PC-9 (cell line): ENCODE measurements at regions not wholly inside any gene's neighbourhood (a gene's known extent, or its start where the extent isn't known, plus 50 kb on each side); places are given as distances from the start of the nearest gene placed in this dataset.

Source experiments
- BruUV-seq: library from RNA; stranded (reverse); fragments of 400-500 nt; replicated peaks from 2 replicates; lab custom pipeline; 2021; lab: Mats Ljungman, UMichigan
- CTCF ChIA-PET: fragments of 300-600 bp; sonication (Branson Sonifier 250); formaldehyde crosslinking; loops from one replicate; lab custom pipeline; 2022; ENCODE audit warnings: antibody characterized with exemption; lab: Charles Lee
- POLR2A ChIA-PET: fragments of 300-600 bp; sonication (Branson Sonifier 250); formaldehyde crosslinking; loops from one replicate; lab custom pipeline; 2022; ENCODE audit warnings: antibody characterized with exemption; ENCODE audit not compliant: unreplicated experiment; lab: Charles Lee
- DNase-seq, 2 experiments: peaks; one replicate each; pipeline versions ENCODE4 v3.0.0 to v3.0.0-alpha.2; 2015 to 2022; ENCODE audit warnings: mixed read lengths in 1 of 2
- H2AFZ ChIP-seq: fragments of 200-600 bp; sonication (generic); 2 replicates; pipeline ENCODE4 v1.8.1; 2017; ENCODE audit warnings: antibody characterized with exemption
- H3F3A ChIP-seq: fragments of 200-600 bp; sonication (generic); 2 replicates; pipeline ENCODE4 v1.8.1; 2017; ENCODE audit warnings: antibody characterized with exemption, mild to moderate bottlenecking, low read depth; ENCODE audit not compliant: insufficient read depth
- H3K27ac ChIP-seq: fragments of 200-600 bp; sonication (generic); 2 replicates; pipeline ENCODE4 v1.6.1; 2016; ENCODE audit warnings: mixed run types
- H3K27me3 ChIP-seq: fragments of 200-600 bp; sonication (generic); 2 replicates; pipeline ENCODE4 v1.6.1; 2016; ENCODE audit warnings: low read depth, mixed run types; ENCODE audit not compliant: insufficient read depth
- H3K36me3 ChIP-seq: fragments of 200-600 bp; sonication (generic); 2 replicates; pipeline ENCODE4 v1.6.1; 2016; ENCODE audit warnings: low read depth, mixed run types
- H3K4me1 ChIP-seq: fragments of 200-600 bp; sonication (generic); replicated peaks from 2 replicates; pipeline ENCODE4 v1.6.1; 2016; ENCODE audit warnings: mixed run types; ENCODE audit not compliant: insufficient read depth
- H3K4me2 ChIP-seq: fragments of 200-600 bp; sonication (generic); 2 replicates; pipeline ENCODE4 v1.6.1; 2017; ENCODE audit warnings: mixed run types
- H3K4me3 ChIP-seq: fragments of 200-600 bp; sonication (generic); 2 replicates; pipeline ENCODE4 v1.6.1; 2016; ENCODE audit warnings: mixed run types
- H3K79me2 ChIP-seq: fragments of 200-600 bp; sonication (generic); 2 replicates; pipeline ENCODE4 v1.6.1; 2017; ENCODE audit warnings: low read depth, mixed run types
- H3K9me2 ChIP-seq: fragments of 200-600 bp; sonication (generic); 2 replicates; pipeline ENCODE4 v1.8.1; 2017; ENCODE audit warnings: mild to moderate bottlenecking; ENCODE audit not compliant: insufficient read depth
- H3K9me3 ChIP-seq: fragments of 200-600 bp; sonication (generic); 2 replicates; pipeline ENCODE4 v1.8.1; 2016; ENCODE audit warnings: low read depth; ENCODE audit not compliant: insufficient read depth
- H4K20me1 ChIP-seq: fragments of 200-600 bp; sonication (generic); 2 replicates; pipeline ENCODE4 v1.8.1; 2017; ENCODE audit not compliant: insufficient read depth
- EZH2 ChIP-seq: fragments of 200-600 bp; sonication (generic); IDR thresholded peaks from 2 replicates; pipeline ENCODE4 v1.8.0; 2017; ENCODE audit warnings: antibody characterized with exemption, low read depth
- intact Hi-C: fragments of 100-400 bp; cut with micrococcal nuclease; formaldehyde crosslinking; loops from one replicate; pipeline ENCODE4 v1.10.0; 2022; ENCODE audit not compliant: unreplicated experiment
- TF ChIP-seq, protein P1 (sequence below): fragments of 200-600 bp; sonication (generic); conservative IDR thresholded peaks from 2 replicates; pipeline ENCODE4 v1.6.1; 2017; ENCODE audit warnings: mixed run types, antibody characterized with exemption, mild to moderate bottlenecking, moderate library complexity

DNA sequence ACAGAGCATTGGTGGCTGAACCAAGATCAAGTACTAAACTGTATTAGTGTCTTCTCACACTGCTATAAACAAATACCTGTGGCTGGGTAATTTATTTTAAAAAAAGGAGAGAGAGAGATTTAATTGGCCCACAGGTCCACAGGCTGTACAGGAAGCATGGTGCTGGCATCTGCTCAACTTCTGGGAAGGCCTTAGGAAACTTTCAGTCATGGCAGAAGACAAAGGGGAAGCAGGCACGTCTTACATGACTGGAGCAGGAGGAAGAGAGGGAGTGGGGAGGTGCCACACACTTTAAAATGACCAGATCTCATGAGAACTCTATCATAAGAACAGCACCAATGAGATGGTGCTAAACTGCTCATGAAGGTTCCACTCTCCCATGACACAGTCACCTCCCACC lies 95.2 kb upstream of the JCAD start:
- Histone ChIP-seq H3K4me3 (no peak overlapping the region), H3K27me3 (no peaks in the 10 kb centered on the region), H3K79me2 (no peaks in the 10 kb centered on the region), H3K27ac (no peak overlapping the region), H3K4me2 (no peak overlapping the region), H3F3A (peaks cover 3% of the 10 kb centered on the region; the same call in 1 of the 2 replicates), H4K20me1 (no peaks in the 10 kb centered on the region), H3K36me3 (no peaks in the 10 kb centered on the region), H3K9me3 (no peaks in the 10 kb centered on the region), H3K4me1 (peaks cover 11% of the 10 kb centered on the region), H2AFZ (no peak overlapping the region), H3K9me2 (no peaks in the 10 kb centered on the region)
- no peak for DNase-seq
- TF ChIP-seq, protein P1, sequence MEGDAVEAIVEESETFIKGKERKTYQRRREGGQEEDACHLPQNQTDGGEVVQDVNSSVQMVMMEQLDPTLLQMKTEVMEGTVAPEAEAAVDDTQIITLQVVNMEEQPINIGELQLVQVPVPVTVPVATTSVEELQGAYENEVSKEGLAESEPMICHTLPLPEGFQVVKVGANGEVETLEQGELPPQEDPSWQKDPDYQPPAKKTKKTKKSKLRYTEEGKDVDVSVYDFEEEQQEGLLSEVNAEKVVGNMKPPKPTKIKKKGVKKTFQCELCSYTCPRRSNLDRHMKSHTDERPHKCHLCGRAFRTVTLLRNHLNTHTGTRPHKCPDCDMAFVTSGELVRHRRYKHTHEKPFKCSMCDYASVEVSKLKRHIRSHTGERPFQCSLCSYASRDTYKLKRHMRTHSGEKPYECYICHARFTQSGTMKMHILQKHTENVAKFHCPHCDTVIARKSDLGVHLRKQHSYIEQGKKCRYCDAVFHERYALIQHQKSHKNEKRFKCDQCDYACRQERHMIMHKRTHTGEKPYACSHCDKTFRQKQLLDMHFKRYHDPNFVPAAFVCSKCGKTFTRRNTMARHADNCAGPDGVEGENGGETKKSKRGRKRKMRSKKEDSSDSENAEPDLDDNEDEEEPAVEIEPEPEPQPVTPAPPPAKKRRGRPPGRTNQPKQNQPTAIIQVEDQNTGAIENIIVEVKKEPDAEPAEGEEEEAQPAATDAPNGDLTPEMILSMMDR = no peak
- TF ChIP-seq EZH2 = no peak
- intact Hi-C loops = loop anchor here (5.0 kb wide), 1 partner anchor 57 kb away; no protein-coding TSS in a partner anchor
- no TSS peak for BruUV-seq
- POLR2A ChIA-PET = no interaction called here
- CTCF ChIA-PET = no interaction called here

DNA sequence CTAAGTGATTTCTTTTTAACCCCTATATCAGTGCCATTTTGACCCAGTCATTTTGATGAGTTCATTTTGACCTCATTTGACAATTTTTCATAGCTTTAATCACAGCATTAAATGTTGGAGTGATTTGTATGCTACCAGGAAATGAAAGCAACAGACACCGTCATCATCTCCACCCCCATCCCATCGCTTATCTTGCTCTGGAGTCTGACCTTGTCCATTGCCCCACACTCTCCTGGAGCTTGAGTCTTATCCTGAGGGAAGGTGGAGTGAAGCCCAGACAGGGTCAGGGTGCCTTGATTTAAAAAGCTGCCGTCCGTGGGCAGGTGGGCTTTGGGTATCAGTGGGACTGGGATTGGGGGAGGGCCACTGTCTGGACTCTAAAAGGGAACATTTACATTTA lies 94.7 kb upstream of the JCAD start:
- Histone ChIP-seq H3K36me3 (no peaks in the 10 kb centered on the region), H3K4me2 (no peak overlapping the region), H4K20me1 (no peaks in the 10 kb centered on the region), H3K27ac (no peak overlapping the region), H3K4me3 (no peak overlapping the region), H3K79me2 (no peaks in the 10 kb centered on the region), H3F3A (peaks cover 3% of the 10 kb centered on the region; the same call in 1 of the 2 replicates), H3K9me2 (no peaks in the 10 kb centered on the region), H3K4me1 (peaks cover 11% of the 10 kb centered on the region), H2AFZ (no peak overlapping the region), H3K27me3 (no peaks in the 10 kb centered on the region), H3K9me3 (no peaks in the 10 kb centered on the region)
- TF ChIP-seq EZH2 = no peak
- TF ChIP-seq, protein P1 = no peak
- ChIA-PET POLR2A (interaction anchor here (0.6 kb wide), 1 partner anchor 435 kb away, joined by 3 read pairs; no protein-coding TSS in a partner anchor), CTCF (interaction anchor here (0.9 kb wide), 1 partner anchor 9 kb away, joined by 4 read pairs; no protein-coding TSS in a partner anchor)
- no TSS peak for BruUV-seq
- intact Hi-C loops = loop anchor here (5.0 kb wide), 1 partner anchor 57 kb away; no protein-coding TSS in a partner anchor
- no peak for DNase-seq

DNA sequence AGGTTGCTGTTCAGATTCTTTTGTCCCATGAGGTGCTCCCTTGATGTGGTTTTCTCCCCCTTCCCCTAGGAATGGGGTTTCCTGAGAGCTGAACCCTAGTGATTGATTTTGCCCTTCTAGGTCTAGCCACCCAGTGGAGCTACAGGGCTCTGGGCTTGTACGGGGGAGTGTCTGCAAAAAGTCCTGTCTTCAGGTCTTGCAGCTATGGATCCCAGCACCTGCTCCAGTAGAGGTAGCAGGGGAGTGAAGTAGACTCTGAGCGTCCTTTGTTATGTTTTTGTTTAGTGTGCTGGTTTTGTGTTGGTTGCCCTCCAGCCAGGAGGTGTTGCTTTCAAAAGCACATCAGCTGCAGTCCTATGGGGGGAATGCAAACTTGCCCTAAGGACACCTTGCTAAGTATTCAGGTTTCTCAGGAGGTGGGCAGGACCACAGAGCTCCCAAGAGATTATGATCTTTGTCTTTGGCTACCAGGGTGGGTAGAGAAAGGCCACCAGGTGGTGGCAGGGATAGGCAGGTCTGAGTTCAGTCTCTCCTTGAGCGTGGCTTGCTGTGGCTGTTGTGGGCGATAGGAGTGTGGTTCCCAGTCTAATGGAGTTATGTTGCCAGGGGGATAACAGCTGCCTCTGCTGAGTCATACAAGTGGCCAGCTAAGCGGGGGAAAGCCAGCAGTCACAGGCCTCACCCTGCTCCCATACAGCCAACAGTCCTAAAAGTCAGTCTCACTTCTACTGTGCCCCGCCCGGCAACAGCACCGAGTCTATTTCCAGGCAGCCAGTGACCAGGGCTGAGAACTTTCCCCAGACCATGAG lies 92.4 kb upstream of the JCAD start:
- BruUV-seq = no TSS peak
- no peak overlapping the region for H2AFZ ChIP-seq

More for the DNA sequence above, 92.4 kb upstream of the JCAD start:
- POLR2A ChIA-PET = interaction anchor here (0.6 kb wide), 2 partner anchors 56 to 1587 kb away, joined by 3 to 4 read pairs; no protein-coding TSS in a partner anchor
- peak overlapping the region; percentile 36 for H3K4me2 ChIP-seq
- peaks cover 11% of the 10 kb centered on the region for H3K4me1 ChIP-seq
- no peaks in the 10 kb centered on the region for H3K9me2 ChIP-seq
- no peaks in the 10 kb centered on the region for H4K20me1 ChIP-seq
- DNase-seq = peak; percentile 80 to 84
- H3K9me3 ChIP-seq = no peaks in the 10 kb centered on the region
- no peaks in the 10 kb centered on the region for H3K79me2 ChIP-seq
- H3K4me3 ChIP-seq = no peak overlapping the region
- TF ChIP-seq, protein P1 = no peak; the same call in 1 of the 2 replicates
- no peak for TF ChIP-seq EZH2
- intact Hi-C loops = loop anchor here (1.0 to 5.0 kb wide), 4 partner anchors 35 to 149 kb away; no protein-coding TSS in a partner anchor
- no peaks in the 10 kb centered on the region for H3K27me3 ChIP-seq
- CTCF ChIA-PET = interaction anchor here (0.6 to 1.7 kb wide), 5 partner anchors 35 to 59 kb away, joined by 3 to 6 read pairs (median 4); no protein-coding TSS in a partner anchor
- peaks cover 3% of the 10 kb centered on the region; the same call in 1 of the 2 replicates for H3F3A ChIP-seq
- H3K27ac ChIP-seq = no peak overlapping the region
- no peaks in the 10 kb centered on the region for H3K36me3 ChIP-seq
